HG03521 (cell line): ENCODE measurements at regions not wholly inside any gene's neighbourhood (a gene's known extent, or its start where the extent isn't known, plus 50 kb on each side); places are given as distances from the start of the nearest gene placed in this dataset.
"Not testable (repeated sequence)": the region's sequence is repeated elsewhere in the genome, so short reads cannot be mapped to it uniquely, and the experiment has no call there.

Source experiments
- ATAC-seq: cut with Tn5 transposase; IDR thresholded peaks from one replicate; pipeline ENCODE4 v1.9.1; 2021; ENCODE audit warnings: mild to moderate bottlenecking, moderate library complexity; ENCODE audit not compliant: unreplicated experiment

DNA sequence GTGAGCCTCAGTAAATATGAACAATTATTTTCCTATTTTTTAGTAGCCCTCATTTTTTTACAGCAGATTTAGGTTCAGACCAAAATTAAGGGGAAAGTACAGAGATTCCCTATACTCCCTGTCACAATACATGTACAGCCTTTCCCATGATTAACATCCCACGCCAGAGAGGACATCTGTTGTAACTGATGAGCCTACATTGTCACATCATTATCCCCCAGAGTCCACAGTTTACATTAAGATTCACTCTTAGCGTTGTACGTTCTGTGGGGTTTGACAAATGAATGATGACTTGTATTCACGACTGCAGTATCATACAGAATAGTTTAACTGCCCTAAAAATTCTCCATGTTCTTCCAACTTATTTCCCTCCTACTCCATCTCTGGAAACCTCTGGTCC lies 262.3 kb upstream of the MSX2 start:
- no peak for ATAC-seq

DNA sequence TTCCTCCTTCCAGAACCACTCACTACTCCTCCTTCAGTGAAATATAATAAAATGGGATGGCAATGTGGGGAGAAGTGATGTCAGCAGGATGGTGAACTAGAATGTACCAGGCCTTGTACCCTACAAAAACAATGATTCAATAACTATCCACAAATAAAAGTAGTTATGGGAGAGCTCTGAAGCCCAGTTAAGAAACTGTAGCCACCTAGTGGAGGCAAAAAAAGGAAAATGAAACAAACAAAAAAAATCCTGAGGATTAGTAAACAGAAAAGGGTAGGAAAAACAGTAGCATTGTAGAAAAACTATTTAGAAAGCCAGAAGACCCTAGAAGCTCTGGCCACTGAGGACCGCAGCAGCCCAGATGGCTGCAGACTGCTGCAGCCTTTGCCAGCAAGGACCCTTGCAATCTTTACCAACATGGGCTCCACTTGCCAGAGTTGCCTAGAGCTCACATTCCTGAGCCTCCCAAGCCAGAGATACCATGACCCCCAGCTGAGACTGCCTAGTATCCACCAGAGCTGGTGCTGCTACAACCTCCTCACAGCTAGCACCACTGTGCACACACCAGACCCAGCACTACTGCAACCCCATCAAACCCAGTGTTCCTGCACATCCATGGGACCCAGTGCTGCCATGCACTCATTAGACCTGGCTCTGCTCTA lies 259.7 kb upstream of the MSX2 start:
- ATAC-seq = no peak

DNA sequence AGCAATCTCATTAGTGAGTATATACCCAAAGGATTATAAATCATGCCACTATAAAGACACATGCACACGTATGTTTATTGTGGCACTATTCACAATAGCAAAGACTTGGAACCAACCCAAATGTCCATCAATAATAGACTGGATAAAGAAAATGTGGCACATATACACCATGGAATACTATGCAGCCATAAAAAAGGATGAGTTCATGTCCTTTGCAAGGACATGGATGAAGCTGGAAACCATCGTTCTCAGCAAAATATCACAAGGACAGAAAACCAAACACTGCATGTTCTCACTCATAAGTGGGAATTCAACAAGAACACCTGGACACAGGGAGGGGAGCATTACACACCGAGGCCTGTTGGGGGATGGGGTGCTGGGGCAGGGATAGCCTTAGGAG lies 252.9 kb upstream of the MSX2 start:
- not testable (repeated sequence) for ATAC-seq

DNA sequence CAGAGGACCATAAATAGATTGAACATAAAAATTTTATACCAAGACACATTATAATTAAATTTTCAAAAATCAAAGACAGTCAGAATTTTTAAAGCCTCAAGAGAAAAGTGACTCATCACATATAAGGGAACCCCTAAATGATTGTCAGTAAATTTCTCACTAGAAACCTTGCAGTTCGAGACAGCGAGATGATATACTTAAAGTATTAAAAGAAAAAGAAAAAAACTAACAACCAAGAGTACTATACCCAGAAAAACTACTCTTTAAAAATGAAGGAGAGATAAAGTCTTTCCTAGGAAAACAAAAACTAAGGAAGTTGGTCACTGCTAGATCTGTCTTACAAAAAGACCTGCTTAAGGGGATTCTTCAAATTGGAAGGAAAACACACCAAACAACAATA lies 251.4 kb upstream of the MSX2 start:
- ATAC-seq = no peak

DNA sequence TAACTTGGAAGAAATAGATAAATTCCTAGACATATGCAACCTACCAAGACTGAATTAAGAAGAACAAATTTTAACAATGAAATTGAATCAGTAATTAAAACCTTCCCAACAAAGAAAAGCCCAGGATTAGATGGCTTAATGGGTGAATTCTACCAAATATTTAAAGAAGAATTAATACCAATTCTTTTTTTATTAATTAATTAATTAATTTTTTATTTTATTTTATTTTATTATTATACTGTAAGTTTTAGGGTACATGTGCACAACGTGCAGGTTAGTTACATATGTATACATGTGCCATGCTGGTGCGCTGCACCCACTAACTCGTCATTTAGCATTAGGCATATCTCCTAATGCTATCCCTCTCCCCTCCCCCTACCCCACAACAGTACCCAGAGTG lies 248.4 kb upstream of the MSX2 start:
- ATAC-seq = not testable (repeated sequence)

DNA sequence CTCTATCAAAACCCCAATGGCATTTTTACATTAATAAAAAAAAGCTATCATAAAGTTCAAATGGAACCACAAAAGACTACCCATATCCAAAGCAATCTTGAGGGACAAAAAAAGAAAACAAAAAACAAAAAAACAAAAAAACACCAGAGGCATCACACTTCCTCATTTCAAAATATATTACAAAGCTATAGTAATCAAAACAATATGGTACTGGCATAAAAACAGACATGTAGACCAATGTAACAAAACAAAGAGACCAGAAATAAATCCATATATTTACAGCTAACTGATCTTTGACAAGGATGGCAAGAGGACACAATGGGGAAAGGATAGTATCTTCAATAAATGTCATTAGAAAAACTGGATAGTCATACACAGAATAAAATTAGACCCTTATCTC lies 245.1 kb upstream of the MSX2 start:
- no peak for ATAC-seq

DNA sequence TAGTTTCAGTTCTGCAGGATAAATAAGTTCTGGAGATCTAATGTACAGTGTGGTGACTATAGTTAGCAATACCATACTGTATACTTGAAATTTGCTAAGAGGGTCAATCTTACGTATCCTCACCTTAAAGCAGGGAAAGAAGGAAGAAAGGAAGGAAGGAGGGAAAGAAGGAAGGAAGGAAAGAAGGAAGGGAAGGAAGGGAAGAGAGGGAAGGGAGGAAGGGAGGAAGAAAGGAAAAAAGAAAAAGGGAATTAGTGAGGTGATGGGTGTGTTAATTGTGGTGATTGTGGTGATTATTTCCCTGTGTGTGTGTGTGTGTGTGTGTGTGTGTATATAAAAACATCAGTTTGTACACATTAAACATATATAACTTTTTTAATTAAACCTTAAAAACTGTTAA lies 242.6 kb upstream of the MSX2 start:
- no peak for ATAC-seq

DNA sequence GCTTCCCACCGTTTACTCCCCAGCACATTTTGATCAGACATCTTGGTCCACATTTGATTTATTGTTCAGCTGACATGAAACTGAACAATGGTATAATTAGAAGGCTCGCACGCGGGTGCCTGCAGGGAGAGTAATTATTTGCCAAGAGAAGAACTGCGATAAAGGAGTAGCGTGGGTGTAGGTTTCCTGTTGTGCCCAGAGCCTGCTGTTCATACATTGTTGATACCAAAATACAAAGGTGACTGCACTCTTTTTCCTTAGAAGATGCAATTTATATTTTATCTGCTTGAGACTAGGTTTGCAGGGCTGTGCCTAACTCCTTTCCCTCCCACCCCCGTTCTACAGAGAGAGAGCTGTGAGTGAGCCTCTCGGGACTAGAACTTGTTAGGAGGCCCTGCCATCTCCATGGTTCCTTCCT lies 241.8 kb upstream of the MSX2 start:
- no peak for ATAC-seq

DNA sequence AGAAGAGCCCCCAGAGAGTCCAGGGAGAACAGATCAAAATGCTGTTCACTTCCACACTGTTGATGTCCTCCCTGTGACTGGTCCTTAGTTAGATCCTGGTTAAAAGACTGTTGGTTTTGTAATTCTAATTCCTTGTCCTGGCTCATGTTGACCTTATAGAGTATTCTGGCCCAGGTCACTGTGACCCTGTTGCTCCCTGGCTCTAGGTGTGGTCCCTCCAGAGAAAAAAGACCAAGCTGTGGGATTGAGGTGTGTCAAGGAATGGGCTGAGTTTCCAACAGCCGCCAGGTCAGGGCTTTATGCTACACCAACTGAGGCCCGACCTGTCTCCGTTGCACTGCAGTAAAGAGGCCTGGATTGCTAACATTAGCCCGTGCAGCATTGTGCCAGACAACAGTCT lies 241.0 kb upstream of the MSX2 start:
- no peak for ATAC-seq

DNA sequence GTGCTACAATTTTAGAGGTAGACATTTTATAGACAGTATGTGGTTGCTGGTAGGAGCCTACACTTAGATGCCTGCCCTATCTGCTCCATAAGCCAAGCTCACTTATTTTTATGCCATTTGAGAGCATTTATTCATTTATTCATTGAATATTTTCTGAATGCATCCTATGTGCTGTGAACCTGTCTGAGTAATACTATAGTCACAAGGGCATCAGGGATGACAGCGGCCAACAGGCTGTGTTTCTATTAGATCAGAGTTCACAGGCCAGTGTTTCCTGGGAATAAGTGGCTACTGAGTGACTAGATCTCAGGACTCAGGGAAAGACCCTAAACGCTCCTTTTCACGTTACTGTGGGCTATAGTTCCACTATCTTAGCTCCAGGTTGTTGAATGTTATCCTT lies 235.2 kb upstream of the MSX2 start:
- no peak for ATAC-seq

DNA sequence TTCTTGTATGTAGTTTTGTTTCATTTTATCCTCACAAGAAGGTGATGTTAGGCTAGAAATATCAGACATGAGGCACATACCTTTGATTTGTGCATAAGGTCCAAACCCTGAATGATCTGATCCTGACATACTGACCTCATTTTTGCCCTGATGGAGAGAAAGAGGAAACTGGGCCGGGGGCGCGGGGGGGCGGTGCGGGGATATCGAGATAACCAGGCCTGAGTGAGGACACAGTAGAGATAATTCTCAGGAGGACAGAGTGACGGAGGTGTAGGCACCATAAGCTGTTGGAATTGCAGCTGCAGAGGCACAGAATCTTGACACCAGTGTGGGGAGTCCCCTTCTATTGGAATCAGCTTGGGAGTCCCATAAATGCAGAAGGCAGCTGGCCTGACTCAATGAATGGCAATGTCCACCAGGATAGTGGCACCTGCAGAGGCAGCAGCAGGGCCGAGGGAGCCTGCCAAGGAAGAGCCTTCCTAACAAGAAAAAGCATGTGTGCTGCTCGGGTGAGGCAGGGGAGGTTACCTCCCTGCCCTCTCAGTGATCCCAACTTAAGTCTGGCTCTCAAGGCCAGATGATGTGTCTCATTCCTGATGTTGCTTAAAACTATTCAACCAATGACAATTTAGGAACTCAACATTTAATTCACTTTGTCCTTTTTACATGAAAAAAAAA lies 234.3 kb upstream of the MSX2 start:
- ATAC-seq = no peak

DNA sequence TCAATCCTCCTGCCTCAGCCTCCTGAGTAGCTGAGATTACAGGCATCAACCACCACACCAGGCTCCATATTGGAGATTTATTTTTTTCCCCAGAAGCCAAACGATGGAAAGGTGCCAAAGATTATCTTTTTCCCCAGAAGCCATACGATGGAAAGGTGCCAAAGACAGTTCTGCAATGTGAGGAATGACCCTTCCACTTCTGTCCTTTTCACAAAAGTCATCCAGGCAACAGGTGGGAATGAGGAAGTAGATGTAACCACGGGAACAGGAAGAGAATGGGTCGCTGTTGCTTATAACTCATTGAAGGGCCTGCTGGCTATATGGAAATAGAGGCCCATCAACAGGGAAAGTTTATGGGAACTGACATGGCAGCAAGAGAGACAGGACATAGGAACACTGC lies 233.7 kb upstream of the MSX2 start:
- no peak for ATAC-seq

DNA sequence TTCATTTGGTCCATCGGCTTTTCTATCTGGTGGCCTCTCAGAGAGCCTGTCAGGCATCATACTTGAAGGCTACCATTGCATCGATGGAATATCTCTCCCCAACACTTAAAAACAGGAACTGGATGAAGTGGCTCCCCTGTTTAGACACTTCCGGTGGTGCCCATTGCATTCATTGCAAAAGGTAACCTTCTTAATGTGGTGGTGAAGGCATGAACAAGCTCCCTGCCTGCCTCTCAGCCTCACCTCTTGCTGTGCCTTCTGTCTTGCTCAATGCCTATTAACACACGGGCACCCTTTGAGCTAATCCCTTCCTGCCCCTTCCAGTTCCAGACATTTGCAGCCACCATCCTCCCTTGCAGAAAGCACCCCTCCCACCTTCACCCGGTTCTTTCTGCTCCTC lies 233.1 kb upstream of the MSX2 start:
- ATAC-seq = no peak

DNA sequence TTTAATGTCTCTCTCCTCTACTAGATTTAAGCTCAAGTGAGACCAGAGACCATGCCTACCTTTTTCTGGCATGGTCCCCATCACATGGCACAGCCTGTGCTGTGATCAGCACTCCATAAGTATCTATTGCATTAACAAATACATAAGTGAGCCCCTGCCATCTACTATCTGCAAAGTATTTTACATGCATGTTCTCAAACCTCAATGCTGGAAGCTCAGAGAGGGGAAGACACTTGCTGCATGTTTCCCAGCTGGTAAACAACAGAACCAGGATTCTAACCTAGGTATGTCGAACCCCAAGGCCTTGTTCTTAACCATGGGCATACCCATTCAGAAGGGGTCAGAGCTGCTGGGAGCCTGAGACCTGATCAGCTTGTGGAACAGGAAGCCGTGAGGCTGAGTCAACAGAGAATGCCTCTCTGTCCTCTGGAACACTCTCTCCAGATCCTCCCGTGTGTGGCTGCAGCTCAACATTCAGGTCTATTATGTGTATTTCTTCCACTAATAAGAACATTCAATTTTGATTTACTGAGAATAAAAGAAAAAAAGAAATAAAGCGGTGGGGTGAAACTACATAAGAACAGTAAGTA lies 232.5 kb upstream of the MSX2 start:
- no peak for ATAC-seq

DNA sequence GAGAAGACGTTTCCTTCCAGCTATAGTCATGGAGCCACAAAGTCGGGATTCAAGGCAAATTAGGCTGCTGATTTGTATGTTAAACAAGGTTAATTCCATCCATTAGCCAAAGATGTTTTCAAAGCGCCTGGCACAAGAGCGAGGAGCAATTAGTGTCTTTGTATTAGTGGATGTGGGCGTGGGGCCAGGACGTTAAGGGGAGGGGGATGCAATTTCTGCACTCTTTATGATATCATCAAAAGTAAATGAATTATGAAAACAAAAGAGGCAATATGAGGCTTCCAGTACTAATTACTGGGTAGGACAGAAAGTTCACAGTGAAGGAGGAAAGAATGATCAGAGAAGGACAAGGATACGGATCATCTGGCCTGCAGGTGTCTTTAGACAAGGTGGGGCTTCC lies 230.9 kb upstream of the MSX2 start:
- no peak for ATAC-seq

DNA sequence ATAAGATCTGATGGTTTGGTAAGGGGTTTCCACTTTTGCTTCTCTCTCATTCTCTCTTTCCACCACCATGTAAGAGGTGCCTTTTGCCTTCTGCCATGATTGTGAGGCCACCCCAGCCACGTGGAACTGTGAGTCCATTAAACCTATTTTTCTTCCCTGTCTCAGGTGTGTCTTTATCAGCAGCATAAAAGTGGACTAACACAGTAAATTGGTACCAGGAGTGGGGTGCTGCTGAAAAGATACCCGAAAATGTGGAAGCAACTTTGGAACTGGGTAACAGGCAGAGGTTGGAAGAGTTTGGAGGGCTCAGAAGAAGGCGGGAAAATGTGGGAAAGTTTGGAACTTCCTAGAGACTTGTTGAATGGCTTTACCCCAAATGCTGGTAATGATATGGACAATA lies 226.4 kb upstream of the MSX2 start:
- not testable (repeated sequence) for ATAC-seq

DNA sequence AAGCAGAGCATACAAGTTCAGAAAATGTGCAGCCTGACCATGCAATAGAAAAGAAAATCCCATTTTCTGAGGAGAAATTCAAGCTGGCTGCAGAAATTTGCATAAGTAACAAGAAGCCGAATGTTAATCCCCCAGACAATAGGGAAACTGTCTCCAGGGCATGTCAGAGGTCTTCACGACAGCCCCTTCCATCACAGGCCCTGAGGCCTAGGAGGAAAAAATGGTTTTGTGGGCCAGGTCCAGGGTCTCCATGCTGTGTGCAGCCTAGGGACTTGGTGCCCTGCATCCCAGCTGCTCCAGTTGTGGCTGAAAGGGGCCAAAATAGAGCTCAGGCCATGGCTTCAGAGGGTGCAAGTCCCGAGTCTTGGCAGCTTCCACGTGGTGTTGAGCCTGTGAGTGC lies 225.8 kb upstream of the MSX2 start:
- ATAC-seq = not testable (repeated sequence)

DNA sequence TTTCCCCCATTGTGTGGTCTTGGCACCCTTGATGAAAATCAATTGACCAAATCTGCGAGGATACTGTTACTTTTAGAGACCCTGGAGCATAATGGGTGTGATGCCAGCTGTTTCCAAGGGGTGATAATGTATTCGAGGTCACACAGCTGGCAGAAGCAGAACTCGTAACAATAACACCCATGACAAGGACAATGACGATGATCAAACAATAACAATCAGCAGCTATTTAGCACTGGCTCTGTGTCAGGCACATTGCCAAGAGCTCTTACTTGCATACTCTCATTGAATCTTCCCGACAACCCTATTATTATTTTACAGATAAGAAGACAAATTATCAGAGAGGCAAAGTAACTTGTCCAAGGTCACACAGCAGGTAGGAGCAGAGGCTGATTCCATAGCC lies 223.7 kb upstream of the MSX2 start:
- no peak for ATAC-seq

DNA sequence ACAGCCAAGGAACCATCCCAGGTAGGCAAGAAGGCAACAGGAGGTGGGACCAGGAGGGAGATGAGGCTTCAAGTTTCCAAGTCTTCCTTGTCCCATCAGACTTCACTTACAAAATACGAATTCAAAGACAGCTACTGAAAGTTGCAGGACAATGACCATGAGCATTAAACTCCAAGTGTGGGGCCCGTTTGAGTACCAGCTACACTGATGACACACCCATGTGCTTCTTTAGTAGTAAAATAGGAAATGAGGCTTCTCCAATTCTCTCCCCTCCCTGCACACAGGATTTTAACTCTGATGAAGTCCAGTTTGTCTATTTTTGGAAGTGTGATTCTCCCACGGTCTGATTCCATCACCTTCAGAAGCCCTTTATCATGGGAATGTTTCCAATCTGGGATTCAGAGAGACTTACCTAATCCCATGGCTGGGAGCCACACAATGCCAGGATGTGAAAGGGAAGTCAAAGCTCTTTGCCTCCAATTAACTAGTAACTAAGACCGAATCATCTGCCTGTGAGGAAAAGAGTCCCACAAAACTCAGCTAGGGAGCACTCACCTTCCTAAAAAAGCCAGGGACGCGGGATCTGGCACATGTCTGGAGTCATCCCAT lies 222.8 kb upstream of the MSX2 start:
- no peak for ATAC-seq

DNA sequence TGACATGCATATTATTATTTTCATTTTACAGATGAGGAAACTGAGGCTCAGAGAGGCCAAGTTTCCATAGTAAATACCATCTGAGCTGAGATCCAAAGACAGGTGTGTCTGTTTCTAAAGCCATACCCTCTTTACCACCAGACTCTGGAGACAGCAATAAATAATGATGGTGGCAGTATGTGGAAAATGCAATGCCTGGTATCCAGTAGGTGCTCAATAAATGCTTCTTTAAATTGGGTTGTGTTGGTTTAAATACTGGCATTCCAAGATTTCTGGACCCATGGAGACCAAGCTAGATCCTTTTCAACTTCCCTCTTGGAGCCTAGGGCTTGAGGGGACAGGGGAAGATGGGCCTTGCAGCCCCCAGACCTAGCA lies 221.3 kb upstream of the MSX2 start:
- no peak for ATAC-seq

DNA sequence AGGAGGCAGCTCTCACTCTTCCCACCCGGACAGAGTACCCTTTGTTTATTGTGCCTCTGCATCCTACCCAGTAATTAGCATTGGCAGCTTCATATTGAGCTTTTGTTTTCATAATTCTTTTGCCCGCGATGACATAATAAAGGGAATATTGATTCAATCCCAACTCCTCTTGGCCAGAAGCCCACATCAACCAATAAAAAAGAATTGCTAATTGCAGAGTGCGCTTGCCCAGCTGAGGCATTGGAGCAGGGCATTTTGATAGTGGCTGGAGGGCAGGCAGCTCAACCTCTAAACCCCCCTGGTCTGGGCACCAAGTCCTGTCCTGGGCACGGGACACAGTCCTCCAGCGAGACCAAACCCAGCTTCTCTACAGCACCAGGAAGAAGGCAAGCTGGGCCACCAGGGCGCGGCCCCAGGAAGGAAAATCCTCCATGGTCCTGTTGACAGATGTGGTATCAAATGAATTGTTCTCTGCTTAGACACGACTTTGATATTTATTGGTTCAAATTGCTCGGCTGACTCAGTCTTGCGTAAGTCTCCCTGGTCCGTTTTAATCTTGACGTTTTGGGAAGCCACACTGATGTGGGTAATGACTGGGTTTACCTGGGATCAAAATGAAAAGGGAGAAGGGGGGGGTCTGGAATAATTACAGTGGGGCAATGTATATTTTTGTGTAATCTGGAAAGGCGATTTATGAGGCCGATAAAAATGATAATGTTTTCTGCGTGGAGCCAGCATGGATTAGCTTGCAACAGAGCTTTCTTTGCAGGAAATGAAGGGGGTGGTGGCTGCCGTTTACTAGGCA lies 220.7 kb upstream of the MSX2 start:
- ATAC-seq = no peak
